GM23338 (cell line): ENCODE measurements at regions not wholly inside any gene's neighbourhood (a gene's known extent, or its start where the extent isn't known, plus 50 kb on each side); places are given as distances from the start of the nearest gene placed in this dataset.

Experiments
- ATAC-seq: fragments of 200-7000 bp; cut with Tn5 transposase; 3 replicates; pipeline ENCODE4 v1.9.1; 2020
- DNase-seq: peaks from one replicate; pipeline ENCODE4 v3.0.0-alpha.2; 2015; ENCODE audit warnings: low spot score
- H2AFZ ChIP-seq: fragments of 200-600 bp; sonication (generic); 2 replicates; pipeline ENCODE4 v1.8.0; 2016; ENCODE audit warnings: antibody characterized with exemption, mild to moderate bottlenecking, moderate library complexity
- H3F3A ChIP-seq: fragments of 200-600 bp; sonication (generic); replicated peaks from 2 replicates; pipeline ENCODE4 v1.8.0; 2017; ENCODE audit warnings: antibody characterized with exemption, mixed run types, low read depth
- H3K27ac ChIP-seq: fragments of 200-600 bp; sonication (generic); 2 replicates; pipeline ENCODE4 v1.6.1; 2016; ENCODE audit warnings: low read depth
- H3K27me3 ChIP-seq: fragments of 200-600 bp; sonication (generic); 2 replicates; pipeline ENCODE4 v1.8.0; 2016; ENCODE audit warnings: mild to moderate bottlenecking, mixed run types, moderate library complexity; ENCODE audit not compliant: insufficient read depth
- H3K36me3 ChIP-seq: fragments of 200-600 bp; sonication (generic); 2 replicates; pipeline ENCODE4 v1.8.0; 2016; ENCODE audit warnings: mild to moderate bottlenecking; ENCODE audit not compliant: insufficient read depth
- H3K4me1 ChIP-seq: fragments of 200-600 bp; sonication (generic); 2 replicates; pipeline ENCODE4 v1.8.0; 2016; ENCODE audit warnings: mild to moderate bottlenecking, moderate library complexity; ENCODE audit not compliant: insufficient read depth
- H3K4me2 ChIP-seq: fragments of 200-600 bp; sonication (generic); 2 replicates; pipeline ENCODE4 v1.7.1; 2017; ENCODE audit warnings: mixed run types
- H3K4me3 ChIP-seq: fragments of 200-600 bp; sonication (generic); 2 replicates; pipeline ENCODE4 v1.6.1; 2016; ENCODE audit warnings: mixed run types
- H3K79me2 ChIP-seq: fragments of 200-600 bp; sonication (generic); replicated peaks from 2 replicates; pipeline ENCODE4 v1.8.0; 2017; ENCODE audit warnings: mild to moderate bottlenecking; ENCODE audit not compliant: insufficient read depth
- H3K9me2 ChIP-seq: fragments of 200-600 bp; sonication (generic); 2 replicates; pipeline ENCODE4 v1.8.0; 2017; ENCODE audit not compliant: insufficient read depth
- H4K20me1 ChIP-seq: fragments of 200-600 bp; sonication (generic); replicated peaks from 2 replicates; pipeline ENCODE4 v1.8.0; 2017; ENCODE audit warnings: mild to moderate bottlenecking; ENCODE audit not compliant: insufficient read depth
- H3K27ac Mint-ChIP-seq: 2 replicates; pipeline ENCODE4 v1.8.0; 2020; ENCODE audit warnings: inconsistent platforms, mild to moderate bottlenecking, moderate library complexity, mixed read lengths
- H3K27me3 Mint-ChIP-seq: 3 replicates; pipeline ENCODE4 v1.8.0; 2022; ENCODE audit warnings: low read depth, mild to moderate bottlenecking, moderate library complexity, mixed read lengths, inconsistent platforms; ENCODE audit not compliant: insufficient read depth, poor library complexity
- H3K36me3 Mint-ChIP-seq: 3 replicates; pipeline ENCODE4 v1.8.0; 2021; ENCODE audit warnings: low read depth, mild to moderate bottlenecking, inconsistent platforms, moderate library complexity, mixed read lengths
- H3K4me1 Mint-ChIP-seq: 3 replicates; pipeline ENCODE4 v1.8.0; 2020; ENCODE audit warnings: mild to moderate bottlenecking, inconsistent platforms, mixed read lengths
- H3K4me3 Mint-ChIP-seq: 3 replicates; pipeline ENCODE4 v1.8.0; 2021; ENCODE audit warnings: moderate library complexity, mild to moderate bottlenecking, inconsistent platforms, mixed read lengths
- H3K9me3 Mint-ChIP-seq: 3 replicates; pipeline ENCODE4 v1.8.0; 2020; ENCODE audit warnings: moderate library complexity, mild to moderate bottlenecking, inconsistent platforms, mixed read lengths
- CREB1 ChIP-seq: fragments of 250-450 bp; sonication (Bioruptor Pico); IDR thresholded peaks from 2 replicates; pipeline ENCODE4 v1.5.0; 2020; ENCODE audit warnings: low read depth, mild to moderate bottlenecking, moderate library complexity
- ETS1 ChIP-seq: IDR thresholded peaks from 2 replicates; pipeline ENCODE4 v1.6.1; 2016; ENCODE audit warnings: antibody characterized with exemption
- EZH2phosphoT487 ChIP-seq: fragments of 200-600 bp; sonication (generic); IDR thresholded peaks from one replicate; pipeline ENCODE4 v1.8.1; 2018; ENCODE audit warnings: antibody characterized with exemption; ENCODE audit not compliant: unreplicated experiment
- NANOG ChIP-seq: IDR thresholded peaks from 2 replicates; pipeline ENCODE4 v1.6.1; 2016; ENCODE audit warnings: antibody characterized with exemption, borderline replicate concordance
- STAT1 ChIP-seq: IDR thresholded peaks from one replicate; pipeline ENCODE4 v1.6.1; 2016; ENCODE audit warnings: antibody characterized with exemption; ENCODE audit not compliant: unreplicated experiment
- ZNF114 ChIP-seq: fragments of 250-450 bp; sonication (Bioruptor Pico); IDR thresholded peaks from 2 replicates; pipeline ENCODE4 v1.5.0; 2020; ENCODE audit warnings: mild to moderate bottlenecking, moderate library complexity
- ZNF462 ChIP-seq: fragments of 250-450 bp; sonication (Bioruptor Pico); IDR thresholded peaks from 2 replicates; pipeline ENCODE4 v1.5.0; 2020; ENCODE audit warnings: mild to moderate bottlenecking, moderate library complexity

GRCh38 chr7:24151944-24152343, 132.0 kb upstream of the NPY start:
- no peak overlapping the region for H3K27ac Mint-ChIP-seq

More at GRCh38 chr7:24151944-24152343, 132.0 kb upstream of the NPY start:
- no peaks in the 10 kb centered on the region for H3K4me1 ChIP-seq
- no peak overlapping the region for H3K4me3 ChIP-seq
- no peak overlapping the region for H3K4me3 Mint-ChIP-seq
- no peak for ATAC-seq
- H3K27me3 Mint-ChIP-seq: no peaks in the 10 kb centered on the region
- H2AFZ ChIP-seq: no peak overlapping the region
- no peak overlapping the region for H3K4me2 ChIP-seq
- no peak overlapping the region for H3K27ac ChIP-seq
- TF ChIP-seq EZH2phosphoT487: no peak
- TF ChIP-seq NANOG: no peak
- no peak for TF ChIP-seq ZNF462
- TF ChIP-seq ZNF114 (CRISPR knock-in tag): no peak
- TF ChIP-seq CREB1 (CRISPR knock-in tag): no peak
- TF ChIP-seq ETS1: no peak
- no peak for TF ChIP-seq STAT1
- H3K79me2 ChIP-seq: no peaks in the 10 kb centered on the region
- H3K36me3 Mint-ChIP-seq: peaks cover 15% of the 10 kb centered on the region; the same call in 2 of the 3 replicates
- no peaks in the 10 kb centered on the region for H4K20me1 ChIP-seq
- DNase-seq: no peak
- H3K36me3 ChIP-seq: peaks cover 13% of the 10 kb centered on the region
- no peaks in the 10 kb centered on the region for H3F3A ChIP-seq
- H3K9me3 Mint-ChIP-seq: peaks cover 24% of the 10 kb centered on the region
- 0 out of 3 replicates have a peak, but pooled peaks cover 2% of the 10 kb centered on the region for H3K4me1 Mint-ChIP-seq
- H3K9me2 ChIP-seq: 0 out of 2 replicates have a peak, but pooled peaks cover 6% of the 10 kb centered on the region
- no peaks in the 10 kb centered on the region for H3K27me3 ChIP-seq
